DND-41 (cell line): ENCODE measurements at regions not wholly inside any gene's neighbourhood (a gene's known extent, or its start where the extent isn't known, plus 50 kb on each side); places are given as distances from the start of the nearest gene placed in this dataset.

ENCODE experiments used
- ATAC-seq: fragments of 200-7000 bp; cut with Tn5 transposase; 3 replicates; pipeline ENCODE4 v1.9.1; 2021; ENCODE audit warnings: low read depth; ENCODE audit not compliant: insufficient read depth
- DNase-seq: peaks from one replicate; pipeline ENCODE4 v3.0.0-alpha.2; 2020
- H2AFZ ChIP-seq: 2 replicates; pipeline ENCODE4 v1.6.0; 2012; ENCODE audit warnings: low read depth, low read length
- H3K27ac ChIP-seq: 2 replicates; pipeline ENCODE4 v1.5.1; 2012; ENCODE audit warnings: low read length, inconsistent platforms
- H3K27me3 ChIP-seq: fragments of 200-600 bp; sonication (generic); 2 replicates; pipeline ENCODE4 v1.6.0; 2012; ENCODE audit warnings: low read length, mild to moderate bottlenecking, inconsistent platforms; ENCODE audit not compliant: insufficient read depth, poor library complexity
- H3K36me3 ChIP-seq: 2 replicates; pipeline ENCODE4 v1.5.1; 2012; ENCODE audit warnings: low read length, inconsistent platforms; ENCODE audit not compliant: insufficient read depth
- H3K4me1 ChIP-seq: 2 replicates; pipeline ENCODE4 v1.5.1; 2012; ENCODE audit warnings: mild to moderate bottlenecking, low read length; ENCODE audit not compliant: insufficient read depth
- H3K4me2 ChIP-seq: 2 replicates; pipeline ENCODE4 v1.6.0; 2012; ENCODE audit warnings: mild to moderate bottlenecking, moderate library complexity, low read length, inconsistent platforms; ENCODE audit not compliant: insufficient read depth
- H3K4me3 ChIP-seq, 2 experiments: fragments of 200-600 bp in 1 of 2; shearing (Covaris generic) in 1 of 2; 2 replicates each; pipeline ENCODE4 v1.5.1; 2012 to 2016; ENCODE audit warnings: inconsistent platforms in 2 of 2, low read length in 2 of 2, mild to moderate bottlenecking in 2 of 2, low read depth in 1 of 2, moderate library complexity in 1 of 2
- H3K79me2 ChIP-seq: 2 replicates; pipeline ENCODE4 v1.6.0; 2012; ENCODE audit warnings: low read length, inconsistent platforms; ENCODE audit not compliant: insufficient read depth
- H3K9ac ChIP-seq: 2 replicates; pipeline ENCODE4 v1.6.0; 2012; ENCODE audit warnings: low read depth, mild to moderate bottlenecking, inconsistent platforms, low read length, moderate library complexity
- H3K9me3 ChIP-seq: 2 replicates; pipeline ENCODE4 v1.5.1; 2012; ENCODE audit warnings: low read length, moderate library complexity, mild to moderate bottlenecking, inconsistent platforms; ENCODE audit not compliant: insufficient read depth, severe bottlenecking
- H4K20me1 ChIP-seq: 2 replicates; pipeline ENCODE4 v1.6.0; 2012; ENCODE audit warnings: low read length; ENCODE audit not compliant: insufficient read depth
- EZH2 ChIP-seq: IDR thresholded peaks from 3 replicates; pipeline ENCODE4 v1.6.1; 2012; ENCODE audit warnings: borderline replicate concordance, low read depth, mild to moderate bottlenecking, moderate library complexity, low read length, inconsistent platforms; ENCODE audit not compliant: severe bottlenecking
- TF ChIP-seq, protein P1 (sequence below): IDR thresholded peaks from 2 replicates; pipeline ENCODE4 v1.5.1; 2012; ENCODE audit warnings: borderline replicate concordance, low read length, moderate library complexity, mild to moderate bottlenecking; ENCODE audit not compliant: poor library complexity, severe bottlenecking; ENCODE audit errors: extremely low read depth

GRCh38 chr13:54226876-54227275 lies 1198.3 kb downstream of the OLFM4 start:
- no peak for DNase-seq
- no peaks in the 10 kb centered on the region for H4K20me1 ChIP-seq
- H3K9me3 ChIP-seq = no peaks in the 10 kb centered on the region
- no peaks in the 10 kb centered on the region for H3K36me3 ChIP-seq
- H3K27me3 ChIP-seq = no peaks in the 10 kb centered on the region
- no peak for ATAC-seq
- H3K9ac ChIP-seq = no peak overlapping the region
- no peak overlapping the region for H3K27ac ChIP-seq
- H3K4me2 ChIP-seq = no peak overlapping the region
- TF ChIP-seq, protein P1, sequence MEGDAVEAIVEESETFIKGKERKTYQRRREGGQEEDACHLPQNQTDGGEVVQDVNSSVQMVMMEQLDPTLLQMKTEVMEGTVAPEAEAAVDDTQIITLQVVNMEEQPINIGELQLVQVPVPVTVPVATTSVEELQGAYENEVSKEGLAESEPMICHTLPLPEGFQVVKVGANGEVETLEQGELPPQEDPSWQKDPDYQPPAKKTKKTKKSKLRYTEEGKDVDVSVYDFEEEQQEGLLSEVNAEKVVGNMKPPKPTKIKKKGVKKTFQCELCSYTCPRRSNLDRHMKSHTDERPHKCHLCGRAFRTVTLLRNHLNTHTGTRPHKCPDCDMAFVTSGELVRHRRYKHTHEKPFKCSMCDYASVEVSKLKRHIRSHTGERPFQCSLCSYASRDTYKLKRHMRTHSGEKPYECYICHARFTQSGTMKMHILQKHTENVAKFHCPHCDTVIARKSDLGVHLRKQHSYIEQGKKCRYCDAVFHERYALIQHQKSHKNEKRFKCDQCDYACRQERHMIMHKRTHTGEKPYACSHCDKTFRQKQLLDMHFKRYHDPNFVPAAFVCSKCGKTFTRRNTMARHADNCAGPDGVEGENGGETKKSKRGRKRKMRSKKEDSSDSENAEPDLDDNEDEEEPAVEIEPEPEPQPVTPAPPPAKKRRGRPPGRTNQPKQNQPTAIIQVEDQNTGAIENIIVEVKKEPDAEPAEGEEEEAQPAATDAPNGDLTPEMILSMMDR = no peak
- TF ChIP-seq EZH2 = no peak
- no peaks in the 10 kb centered on the region for H3K4me1 ChIP-seq
- H3K4me3 ChIP-seq = no peak overlapping the region
- H2AFZ ChIP-seq = no peak overlapping the region
- H3K79me2 ChIP-seq = no peaks in the 10 kb centered on the region

- Histone ChIP-seq H3K79me2 (no peaks in the 10 kb centered on the region), H3K36me3 (no peaks in the 10 kb centered on the region), H3K4me3 (no peak overlapping the region), H3K27me3 (no peaks in the 10 kb centered on the region), H4K20me1 (no peaks in the 10 kb centered on the region), H3K4me2 (no peak overlapping the region), H3K27ac (no peak overlapping the region), H2AFZ (no peak overlapping the region), H3K9ac (no peak overlapping the region), H3K9me3 (no peaks in the 10 kb centered on the region), H3K4me1 (no peaks in the 10 kb centered on the region)
- DNase-seq (no peak), ATAC-seq (no peak)
- TF ChIP-seq, protein P1 = no peak
- TF ChIP-seq EZH2 = no peak
Measured at GRCh38 chr13:54232700-54233099, 1204.1 kb downstream of the OLFM4 start.

DNA sequence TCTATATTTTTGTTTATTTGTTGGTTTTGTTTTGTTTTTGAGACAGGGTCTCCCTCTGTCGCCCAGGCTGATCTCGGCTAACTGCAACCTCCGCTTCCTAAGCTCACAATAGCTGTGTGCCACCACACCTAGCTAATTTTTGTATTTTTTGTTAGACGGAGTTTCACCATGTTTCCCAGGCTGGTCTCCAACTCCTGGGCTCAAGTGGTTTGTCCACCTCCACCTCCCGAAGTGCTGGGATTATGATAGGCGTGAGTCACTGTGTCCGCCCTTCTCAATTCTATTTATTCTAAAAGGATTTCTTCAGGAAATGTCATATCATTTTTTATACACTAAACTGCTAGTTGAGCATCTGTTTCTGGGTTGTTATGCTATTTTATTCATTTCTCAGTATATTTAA lies 1206.0 kb downstream of the OLFM4 start:
- H2AFZ ChIP-seq = no peak overlapping the region
- DNase-seq = no peak
- TF ChIP-seq EZH2 = no peak
- TF ChIP-seq, protein P1 = no peak

GRCh38 chr13:54241719-54242118 lies 1213.1 kb downstream of the OLFM4 start:
- H3K9me3 ChIP-seq = no peaks in the 10 kb centered on the region
- DNase-seq = no peak
- no peak overlapping the region for H2AFZ ChIP-seq
- H3K27me3 ChIP-seq = no peaks in the 10 kb centered on the region
- no peak for TF ChIP-seq EZH2
- TF ChIP-seq, protein P1 = no peak
- H3K27ac ChIP-seq = no peak overlapping the region
- H3K4me3 ChIP-seq = no peak overlapping the region
- no peaks in the 10 kb centered on the region for H3K36me3 ChIP-seq
- H3K4me2 ChIP-seq = no peak overlapping the region
- no peak overlapping the region for H3K9ac ChIP-seq
- no peaks in the 10 kb centered on the region for H3K79me2 ChIP-seq
- no peaks in the 10 kb centered on the region for H3K4me1 ChIP-seq
- no peak for ATAC-seq
- H4K20me1 ChIP-seq = no peaks in the 10 kb centered on the region

More for the DNA sequence above, 1206.0 kb downstream of the OLFM4 start:
- Histone ChIP-seq H3K27me3 (no peaks in the 10 kb centered on the region), H3K36me3 (no peaks in the 10 kb centered on the region), H3K9ac (no peak overlapping the region), H4K20me1 (no peaks in the 10 kb centered on the region), H3K27ac (no peak overlapping the region), H3K4me3 (no peak overlapping the region), H3K4me2 (no peak overlapping the region), H3K9me3 (no peaks in the 10 kb centered on the region), H3K79me2 (no peaks in the 10 kb centered on the region), H3K4me1 (no peaks in the 10 kb centered on the region)
- no peak for ATAC-seq
